SK-N-SH (cell line): ENCODE measurements at regions not wholly inside any gene's neighbourhood (a gene's known extent, or its start where the extent isn't known, plus 50 kb on each side); places are given as distances from the start of the nearest gene placed in this dataset.

Experiments
- CTCF ChIA-PET: fragments of 300-600, 350-600 bp; formaldehyde crosslinking; extraction: SDS; loops from one replicate; lab custom pipeline; 2021; lab: Yijun Ruan, JAX
- POLR2A ChIA-PET: fragments of 350-600 bp; sonication (Branson Sonifier 250); formaldehyde crosslinking; extraction: SDS; loops from one replicate; lab custom pipeline; 2020; ENCODE audit warnings: antibody characterized with exemption, inconsistent platforms; lab: Yijun Ruan, JAX
- DNase-seq: peaks from one replicate; pipeline ENCODE4 v3.0.0; 2012
- H2AFZ ChIP-seq: fragments of 200-600 bp; sonication (generic); 2 replicates; pipeline ENCODE4 v1.8.1; 2016; ENCODE audit warnings: antibody characterized with exemption, mild to moderate bottlenecking, low read depth
- H3F3A ChIP-seq: fragments of 200-600 bp; sonication (generic); replicated peaks from 2 replicates; pipeline ENCODE3; 2016; ENCODE audit warnings: antibody characterized with exemption, mild to moderate bottlenecking; ENCODE audit not compliant: insufficient read depth
- H3K27ac ChIP-seq, 2 experiments: fragments of 200-500 bp in 1 of 2; fragments of 200-600 bp in 1 of 2; sonication (Bioruptor generic) in 1 of 2; sonication (generic), shearing (Covaris generic) in 1 of 2; 2 replicates each; pipeline versions ENCODE4 v1.5.1 to v1.6.1; 2014 to 2016; ENCODE audit warnings: low read depth in 2 of 2, inconsistent platforms in 1 of 2, low read length in 1 of 2, mild to moderate bottlenecking in 1 of 2, mixed read lengths in 1 of 2
- H3K27me3 ChIP-seq: fragments of 200-600 bp; sonication (generic), shearing (Covaris generic); 2 replicates; pipeline ENCODE4 v1.6.1; 2016; ENCODE audit warnings: mixed run types; ENCODE audit not compliant: insufficient read depth
- H3K36me3 ChIP-seq, 2 experiments: fragments of 200-500 bp in 1 of 2; fragments of 200-600 bp in 1 of 2; sonication (Bioruptor generic) in 1 of 2; sonication (generic) in 1 of 2; replicated peaks in 1 of 2; 2 replicates each; pipeline versions ENCODE3 to v1.5.1; 2014 to 2016; ENCODE audit warnings: low read length in 1 of 2, mild to moderate bottlenecking in 1 of 2; ENCODE audit not compliant: insufficient read depth in 2 of 2, control insufficient read depth in 1 of 2
- H3K4me1 ChIP-seq, 2 experiments: fragments of 200-500 bp in 1 of 2; fragments of 200-600 bp in 1 of 2; sonication (Bioruptor generic) in 1 of 2; sonication (generic), shearing (Covaris generic) in 1 of 2; 2 replicates each; pipeline versions ENCODE4 v1.5.1 to v1.6.1; 2014 to 2016; ENCODE audit warnings: low read depth in 1 of 2, low read length in 1 of 2, mixed run types in 1 of 2; ENCODE audit not compliant: insufficient read depth in 2 of 2, control insufficient read depth in 1 of 2
- H3K4me2 ChIP-seq: fragments of 200-600 bp; sonication (generic), shearing (Covaris generic); 2 replicates; pipeline ENCODE4 v1.6.1; 2017; ENCODE audit warnings: mixed run types
- H3K4me3 ChIP-seq, 2 experiments: fragments of 200-500 bp in 1 of 2; fragments of 200-600 bp in 1 of 2; sonication (Bioruptor generic) in 1 of 2; sonication (generic), shearing (Covaris generic) in 1 of 2; 2 replicates each; pipeline versions ENCODE4 v1.5.1 to v1.8.1; 2014 to 2016; ENCODE audit warnings: low read depth in 2 of 2, inconsistent platforms in 1 of 2, low read length in 1 of 2, mild to moderate bottlenecking in 1 of 2, mixed read lengths in 1 of 2, moderate library complexity in 1 of 2
- H3K79me2 ChIP-seq: fragments of 200-600 bp; sonication (generic); 2 replicates; pipeline ENCODE4 v1.8.1; 2017; ENCODE audit warnings: mild to moderate bottlenecking; ENCODE audit not compliant: insufficient read depth
- H3K9ac ChIP-seq: fragments of 200-600 bp; sonication (generic); 2 replicates; pipeline ENCODE4 v1.6.1; 2017; ENCODE audit warnings: mixed run types
- H3K9me2 ChIP-seq: fragments of 200-600 bp; sonication (generic); 2 replicates; pipeline ENCODE4 v1.6.1; 2017; ENCODE audit warnings: mixed run types
- H3K9me3 ChIP-seq: fragments of 200-600 bp; sonication (generic); 2 replicates; pipeline ENCODE4 v1.6.1; 2017; ENCODE audit warnings: mixed run types, mild to moderate bottlenecking, moderate library complexity
- H4K20me1 ChIP-seq: fragments of 200-600 bp; sonication (generic); 2 replicates; pipeline ENCODE4 v1.6.1; 2017; ENCODE audit warnings: mild to moderate bottlenecking, mixed run types; ENCODE audit not compliant: insufficient read depth
- FOSL2 ChIP-seq: IDR thresholded peaks from 2 replicates; pipeline ENCODE4 v1.4.0; 2012; ENCODE audit warnings: low read depth, mild to moderate bottlenecking, moderate library complexity, borderline replicate concordance
- FOXJ3 ChIP-seq: sonication (generic); formaldehyde crosslinking; IDR thresholded peaks from 2 replicates; pipeline ENCODE4 v1.5.1; 2020; ENCODE audit warnings: mild to moderate bottlenecking, missing genetic modification reagents
- FOXM1 ChIP-seq: IDR thresholded peaks from 2 replicates; pipeline ENCODE4 v1.4.0; 2012; ENCODE audit warnings: low read depth, mild to moderate bottlenecking
- GABPA ChIP-seq: IDR thresholded peaks from 2 replicates; pipeline ENCODE4 v1.4.0; 2012; ENCODE audit warnings: low read depth, mild to moderate bottlenecking
- MXI1 ChIP-seq: IDR thresholded peaks from 2 replicates; pipeline ENCODE4 v1.6.1; 2012; ENCODE audit warnings: mild to moderate bottlenecking, low read depth, low read length, improper control_type of control experiment
- NFIC ChIP-seq: IDR thresholded peaks from 2 replicates; pipeline ENCODE4 v1.4.0; 2012; ENCODE audit warnings: borderline replicate concordance
- POLR2AphosphoS5 ChIP-seq: IDR thresholded peaks from 2 replicates; pipeline ENCODE4 v1.6.1; 2012; ENCODE audit warnings: low read depth, low read length
- RAD21 ChIP-seq: IDR thresholded peaks from 2 replicates; pipeline ENCODE4 v1.6.1; 2012; ENCODE audit warnings: mild to moderate bottlenecking, low read length
- SIN3A ChIP-seq: IDR thresholded peaks from 2 replicates; pipeline ENCODE4 v1.6.1; 2012; ENCODE audit warnings: low read depth, mild to moderate bottlenecking, low read length, moderate library complexity, borderline replicate concordance
- TAF1 ChIP-seq: IDR thresholded peaks from 2 replicates; pipeline ENCODE4 v1.6.1; 2012; ENCODE audit warnings: low read depth, mild to moderate bottlenecking, low read length, moderate library complexity, borderline replicate concordance
- TCF12 ChIP-seq: IDR thresholded peaks from 2 replicates; pipeline ENCODE4 v1.4.0; 2012
- TEAD4 ChIP-seq: IDR thresholded peaks from 2 replicates; pipeline ENCODE4 v1.4.0; 2012; ENCODE audit warnings: mild to moderate bottlenecking, borderline replicate concordance; ENCODE audit not compliant: insufficient read depth
- WGBS: methylation state at CpG from one replicate; pipeline ENCODE4 v1.1.6; 2017; ENCODE audit warnings: low lambda C conversion rate; 5-methylcytosine and 5-hydroxymethylcytosine counted together
- TF ChIP-seq, protein P1 (sequence below): IDR thresholded peaks from 2 replicates; pipeline ENCODE4 v1.6.1; 2012; ENCODE audit warnings: mild to moderate bottlenecking, low read depth, low read length, moderate library complexity
- TF ChIP-seq, protein P2 (sequence below): IDR thresholded peaks from 2 replicates; pipeline ENCODE4 v1.4.0; 2012; ENCODE audit warnings: low read depth

DNA sequence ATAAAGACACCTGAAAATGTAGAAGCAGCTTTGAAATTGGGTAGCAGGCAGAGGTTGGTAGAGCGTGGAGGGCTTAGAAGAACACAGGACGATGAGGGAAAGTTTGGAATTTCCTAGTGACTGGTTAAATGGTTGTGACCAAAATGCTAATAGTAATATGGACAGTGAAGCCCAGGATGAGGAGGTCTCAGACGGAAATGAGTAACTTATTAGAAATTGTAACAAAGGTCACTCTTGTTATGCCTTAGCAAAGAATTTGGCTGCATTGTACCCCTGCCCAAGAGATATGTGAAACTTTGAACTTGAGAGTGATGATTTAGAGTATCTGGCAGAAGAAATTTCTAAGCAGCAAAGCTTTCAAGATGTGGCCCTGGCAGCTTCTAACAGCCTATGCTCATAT lies 382.5 kb downstream of the KCNN2 start:
- no peaks in the 10 kb centered on the region for H3F3A ChIP-seq
- ChIA-PET POLR2A (no interaction called here), CTCF (no interaction called here)
- H3K9ac ChIP-seq, result no peak overlapping the region
- H3K27me3 ChIP-seq, result no peaks in the 10 kb centered on the region
- no peak overlapping the region for H2AFZ ChIP-seq
- no peak for DNase-seq
- no peaks in the 10 kb centered on the region for H3K79me2 ChIP-seq
- H4K20me1 ChIP-seq, result no peaks in the 10 kb centered on the region
- H3K4me2 ChIP-seq, result no peak overlapping the region
- 6% methylated on average over 3 of the region's 3 CpGs for WGBS
- no peak overlapping the region for H3K27ac ChIP-seq
- no peak for TF ChIP-seq TAF1
- no peak for TF ChIP-seq FOXJ3
- no peak for TF ChIP-seq GABPA
- TF ChIP-seq, protein P1, sequence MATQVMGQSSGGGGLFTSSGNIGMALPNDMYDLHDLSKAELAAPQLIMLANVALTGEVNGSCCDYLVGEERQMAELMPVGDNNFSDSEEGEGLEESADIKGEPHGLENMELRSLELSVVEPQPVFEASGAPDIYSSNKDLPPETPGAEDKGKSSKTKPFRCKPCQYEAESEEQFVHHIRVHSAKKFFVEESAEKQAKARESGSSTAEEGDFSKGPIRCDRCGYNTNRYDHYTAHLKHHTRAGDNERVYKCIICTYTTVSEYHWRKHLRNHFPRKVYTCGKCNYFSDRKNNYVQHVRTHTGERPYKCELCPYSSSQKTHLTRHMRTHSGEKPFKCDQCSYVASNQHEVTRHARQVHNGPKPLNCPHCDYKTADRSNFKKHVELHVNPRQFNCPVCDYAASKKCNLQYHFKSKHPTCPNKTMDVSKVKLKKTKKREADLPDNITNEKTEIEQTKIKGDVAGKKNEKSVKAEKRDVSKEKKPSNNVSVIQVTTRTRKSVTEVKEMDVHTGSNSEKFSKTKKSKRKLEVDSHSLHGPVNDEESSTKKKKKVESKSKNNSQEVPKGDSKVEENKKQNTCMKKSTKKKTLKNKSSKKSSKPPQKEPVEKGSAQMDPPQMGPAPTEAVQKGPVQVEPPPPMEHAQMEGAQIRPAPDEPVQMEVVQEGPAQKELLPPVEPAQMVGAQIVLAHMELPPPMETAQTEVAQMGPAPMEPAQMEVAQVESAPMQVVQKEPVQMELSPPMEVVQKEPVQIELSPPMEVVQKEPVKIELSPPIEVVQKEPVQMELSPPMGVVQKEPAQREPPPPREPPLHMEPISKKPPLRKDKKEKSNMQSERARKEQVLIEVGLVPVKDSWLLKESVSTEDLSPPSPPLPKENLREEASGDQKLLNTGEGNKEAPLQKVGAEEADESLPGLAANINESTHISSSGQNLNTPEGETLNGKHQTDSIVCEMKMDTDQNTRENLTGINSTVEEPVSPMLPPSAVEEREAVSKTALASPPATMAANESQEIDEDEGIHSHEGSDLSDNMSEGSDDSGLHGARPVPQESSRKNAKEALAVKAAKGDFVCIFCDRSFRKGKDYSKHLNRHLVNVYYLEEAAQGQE, result no peak
- no peak for TF ChIP-seq RAD21
- no peak for TF ChIP-seq TEAD4
- TF ChIP-seq SIN3A, result no peak
- no peak for TF ChIP-seq FOXM1
- TF ChIP-seq NFIC, result no peak
- no peak for TF ChIP-seq POLR2AphosphoS5
- TF ChIP-seq, protein P2, sequence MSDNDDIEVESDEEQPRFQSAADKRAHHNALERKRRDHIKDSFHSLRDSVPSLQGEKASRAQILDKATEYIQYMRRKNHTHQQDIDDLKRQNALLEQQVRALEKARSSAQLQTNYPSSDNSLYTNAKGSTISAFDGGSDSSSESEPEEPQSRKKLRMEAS, result no peak
- no peaks in the 10 kb centered on the region for H3K4me1 ChIP-seq
- 0 out of 2 replicates have a peak, but pooled peaks cover 3% of the 10 kb centered on the region for H3K9me3 ChIP-seq
- H3K9me2 ChIP-seq, result no peaks in the 10 kb centered on the region
- H3K4me3 ChIP-seq, result no peak overlapping the region
- H3K36me3 ChIP-seq, result no peaks in the 10 kb centered on the region

DNA sequence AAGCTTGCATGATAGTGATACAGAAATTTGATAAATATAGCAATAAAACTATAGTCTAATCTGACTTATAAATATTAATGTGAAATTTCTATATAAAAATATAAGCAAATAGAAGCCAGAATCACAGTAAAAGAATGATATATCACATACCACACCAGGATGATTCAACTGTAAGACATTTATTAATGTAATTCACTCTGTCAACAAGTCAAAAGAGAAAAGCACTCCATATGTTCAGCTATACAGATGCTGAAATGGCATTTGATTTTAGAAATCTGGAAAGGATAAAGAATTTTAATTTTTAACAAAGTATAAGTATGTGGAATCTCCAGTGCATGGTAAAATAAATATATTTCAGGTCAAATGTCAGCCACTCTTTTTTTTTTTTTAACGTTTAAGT lies 372.4 kb downstream of the KCNN2 start:
- Histone ChIP-seq H3K9me2 (no peaks in the 10 kb centered on the region), H3K27ac (no peak overlapping the region), H3K4me3 (no peak overlapping the region), H3F3A (no peaks in the 10 kb centered on the region), H3K36me3 (no peaks in the 10 kb centered on the region), H2AFZ (no peak overlapping the region), H4K20me1 (no peaks in the 10 kb centered on the region), H3K27me3 (no peaks in the 10 kb centered on the region), H3K4me1 (no peaks in the 10 kb centered on the region), H3K79me2 (no peaks in the 10 kb centered on the region), H3K9me3 (no peaks in the 10 kb centered on the region), H3K9ac (no peak overlapping the region), H3K4me2 (no peak overlapping the region)
- ChIA-PET CTCF (no interaction called here), POLR2A (no interaction called here)
- WGBS, result 6% methylated on average over 1 of the region's 1 CpG
- TF ChIP-seq FOSL2 (no peak), MXI1 (no peak), TCF12 (no peak)
- TF ChIP-seq, protein P2, result no peak
- DNase-seq, result no peak
